ENCODE measurements at regions not wholly inside any gene's neighbourhood (a gene's known extent, or its start where the extent isn't known, plus 50 kb on each side); places are given as distances from the start of the nearest gene placed in this dataset.
A peak's percentile ranks its signal among the peaks of the same experiment; 100 is the strongest.
"Not testable (repeated sequence)": the region's sequence is repeated elsewhere in the genome, so short reads cannot be mapped to it uniquely, and the experiment has no call there.

GRCh38 chr1:201730611-201731010 is 98.3 kb upstream of the IPO9 start:
- no peak for DNase-seq

GRCh38 chr1:201731142-201731541 is 97.8 kb upstream of the IPO9 start:
- DNase-seq, result no peak

- no peak for DNase-seq
These were observed 97.4 kb upstream of the IPO9 start for GRCh38 chr1:201731592-201731991.

GRCh38 chr1:201732351-201732750 is 96.6 kb upstream of the IPO9 start:
- DNase-seq, result no peak

- not testable (repeated sequence) for DNase-seq
These were observed 94.7 kb upstream of the IPO9 start for GRCh38 chr1:201734221-201734620.

GRCh38 chr1:201734786-201735185 is 94.2 kb upstream of the IPO9 start:
- no peak for DNase-seq

- DNase-seq, result no peak
These were observed 92.1 kb upstream of the IPO9 start for GRCh38 chr1:201736707-201737320.

- no peak for DNase-seq
These were observed 91.5 kb upstream of the IPO9 start for GRCh38 chr1:201737352-201738060.

GRCh38 chr1:201739080-201739479 is 89.9 kb upstream of the IPO9 start:
- DNase-seq, result no peak

GRCh38 chr1:201739492-201740085 is 89.4 kb upstream of the IPO9 start:
- no peak for DNase-seq

GRCh38 chr1:201740086-201740541 is 88.8 kb upstream of the IPO9 start:
- no peak for DNase-seq

GRCh38 chr1:201740670-201741111 is 88.3 kb upstream of the IPO9 start:
- peak; percentile 39 for DNase-seq

GRCh38 chr1:201741763-201742342 is 87.1 kb upstream of the IPO9 start:
- DNase-seq, result no peak

GRCh38 chr1:201742476-201742875 is 86.5 kb upstream of the IPO9 start:
- DNase-seq, result no peak

GRCh38 chr1:201742955-201743805 is 85.8 kb upstream of the IPO9 start:
- no peak for DNase-seq

GRCh38 chr1:201745023-201745422 is 83.9 kb upstream of the IPO9 start:
- DNase-seq, result no peak

- no peak for DNase-seq
These were observed 82.8 kb upstream of the IPO9 start for GRCh38 chr1:201746156-201746555.

- no peak for DNase-seq
These were observed 81.7 kb upstream of the IPO9 start for GRCh38 chr1:201747261-201747660.

GRCh38 chr1:201748335-201748734 is 80.6 kb upstream of the IPO9 start:
- no peak for DNase-seq

GRCh38 chr1:201749059-201749690 is 79.8 kb upstream of the IPO9 start:
- no peak for DNase-seq

GRCh38 chr1:201750120-201750519 is 78.8 kb upstream of the IPO9 start:
- DNase-seq, result no peak

GRCh38 chr1:201750934-201751333 is 78.0 kb upstream of the IPO9 start:
- DNase-seq, result no peak
